Neuron (in vitro differentiated cells): ENCODE measurements at regions not wholly inside any gene's neighbourhood (a gene's known extent, or its start where the extent isn't known, plus 50 kb on each side); places are given as distances from the start of the nearest gene placed in this dataset.

Experiments used
- H2AFZ ChIP-seq: one replicate; pipeline ENCODE4 v1.6.1; 2013; ENCODE audit warnings: low read depth, mild to moderate bottlenecking, inconsistent platforms, low read length, moderate library complexity
- H3K27me3 ChIP-seq: one replicate; pipeline ENCODE4 v1.6.1; 2013; ENCODE audit warnings: low read length; ENCODE audit not compliant: insufficient read depth
- H3K36me3 ChIP-seq: one replicate; pipeline ENCODE4 v1.6.1; 2013; ENCODE audit warnings: low read length; ENCODE audit not compliant: insufficient read depth
- H3K4me1 ChIP-seq: one replicate; pipeline ENCODE4 v1.6.1; 2013; ENCODE audit warnings: low read length; ENCODE audit not compliant: insufficient read depth
- H3K4me3 ChIP-seq: 2 replicates; pipeline ENCODE4 v1.5.1; 2013; ENCODE audit warnings: mild to moderate bottlenecking, low read length, moderate library complexity
- H3K9me3 ChIP-seq: one replicate; pipeline ENCODE4 v1.6.1; 2013; ENCODE audit warnings: low read length

DNA sequence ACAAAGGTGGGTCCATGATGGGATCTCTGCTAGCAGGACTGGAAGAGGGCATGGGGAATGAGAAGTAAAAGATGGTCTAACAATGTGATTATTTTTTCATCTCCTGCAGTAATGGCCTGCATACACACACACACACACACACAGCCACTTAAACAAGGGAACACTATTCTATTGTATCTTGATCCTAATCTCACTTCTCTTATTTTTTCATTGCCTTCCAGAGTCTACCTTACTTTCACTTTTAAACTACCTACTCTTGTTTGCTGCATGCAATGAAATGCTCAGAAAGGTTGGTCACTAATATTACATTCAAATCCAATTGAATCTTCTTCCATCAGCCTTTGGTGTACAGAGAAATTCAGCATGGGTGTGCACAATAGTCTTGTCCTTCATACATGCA, 853.8 kb downstream of the IGSF11 start:
- Histone ChIP-seq H3K9me3 (no peaks in the 10 kb centered on the region), H3K27me3 (no peaks in the 10 kb centered on the region), H3K4me1 (no peaks in the 10 kb centered on the region), H3K4me3 (no peak overlapping the region), H2AFZ (no peak overlapping the region), H3K36me3 (no peaks in the 10 kb centered on the region)

DNA sequence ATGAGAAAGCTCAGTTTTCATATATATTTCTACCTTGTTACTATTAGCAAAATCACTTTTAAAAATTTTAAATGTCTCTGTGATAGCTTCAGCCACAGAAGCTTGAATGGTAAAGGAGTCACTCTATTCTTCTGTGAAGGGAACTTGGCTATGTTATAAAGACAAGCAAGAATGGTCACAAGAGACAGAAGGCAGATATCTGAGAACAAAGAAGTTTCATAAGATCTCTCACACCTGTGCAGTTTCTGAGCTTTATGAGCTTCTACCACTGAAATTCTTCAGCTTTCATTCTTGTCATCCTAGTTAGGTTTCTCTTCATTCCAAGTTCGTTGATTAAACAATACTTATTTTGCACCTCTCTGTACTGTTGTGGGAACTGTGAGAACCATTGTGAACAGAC, 853.4 kb downstream of the IGSF11 start:
- no peaks in the 10 kb centered on the region for H3K4me1 ChIP-seq
- no peak overlapping the region for H3K4me3 ChIP-seq
- no peaks in the 10 kb centered on the region for H3K27me3 ChIP-seq
- H2AFZ ChIP-seq, result no peak overlapping the region
- no peaks in the 10 kb centered on the region for H3K9me3 ChIP-seq
- H3K36me3 ChIP-seq, result no peaks in the 10 kb centered on the region

DNA sequence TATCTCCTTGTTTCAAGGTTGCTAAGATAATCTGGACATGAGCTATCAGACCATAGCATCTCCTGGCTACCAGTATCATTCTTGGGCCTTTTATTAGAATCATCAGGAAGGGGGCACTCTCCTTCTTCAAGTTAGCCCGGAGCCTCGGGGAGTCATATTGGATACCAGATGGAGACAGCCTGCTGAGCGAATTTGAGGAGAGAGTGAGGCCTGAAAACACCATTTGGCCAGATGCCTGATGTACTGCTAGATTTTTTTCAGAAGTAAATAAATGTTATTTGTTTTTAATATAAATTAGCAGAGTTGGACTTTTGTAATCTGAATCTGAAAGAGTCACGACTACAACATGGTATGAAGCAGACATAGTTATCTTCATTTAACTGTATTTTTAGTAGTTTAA, 848.6 kb downstream of the IGSF11 start:
- Histone ChIP-seq H3K36me3 (no peaks in the 10 kb centered on the region), H2AFZ (no peak overlapping the region), H3K4me1 (no peaks in the 10 kb centered on the region), H3K9me3 (no peaks in the 10 kb centered on the region), H3K4me3 (no peak overlapping the region), H3K27me3 (no peaks in the 10 kb centered on the region)

DNA sequence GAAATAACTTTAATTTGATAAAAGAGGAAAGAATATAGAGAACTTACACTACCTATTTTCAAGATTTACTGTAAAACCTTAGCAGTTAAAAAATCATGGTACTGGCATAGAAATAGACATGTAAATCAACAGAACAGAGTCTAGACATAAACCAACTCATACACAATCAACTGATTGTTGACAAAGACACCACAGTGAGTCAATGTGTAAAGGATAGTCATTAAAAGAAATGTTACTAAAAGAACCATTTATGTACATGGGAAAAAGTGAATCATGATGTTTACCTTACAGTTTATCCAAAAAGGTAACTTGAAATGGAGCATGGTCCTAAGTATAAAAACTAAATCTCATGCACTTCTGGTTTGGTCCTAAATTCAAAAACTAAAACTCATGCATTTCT, 847.4 kb downstream of the IGSF11 start:
- Histone ChIP-seq H3K4me3 (no peak overlapping the region), H3K4me1 (no peaks in the 10 kb centered on the region), H3K36me3 (no peaks in the 10 kb centered on the region), H3K9me3 (no peaks in the 10 kb centered on the region), H3K27me3 (no peaks in the 10 kb centered on the region), H2AFZ (no peak overlapping the region)

DNA sequence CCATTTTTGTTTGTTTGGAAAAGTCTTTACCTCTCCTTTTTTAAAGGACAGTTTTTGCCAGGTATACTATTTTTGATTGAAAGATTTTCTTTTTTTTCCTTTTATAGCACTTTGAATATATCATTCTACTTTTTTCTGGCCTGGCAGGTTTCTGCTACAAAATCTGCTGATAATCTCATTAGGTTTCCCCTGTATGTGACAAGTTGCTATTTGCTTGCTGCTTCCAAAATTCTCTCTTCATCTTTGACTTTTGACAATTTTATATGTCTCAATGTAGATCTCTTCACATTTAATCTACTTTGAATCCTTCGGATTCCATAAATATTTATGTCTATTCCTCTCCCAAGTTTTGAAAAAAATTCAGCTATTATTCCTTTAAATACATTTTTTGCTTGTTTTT, 838.5 kb downstream of the IGSF11 start:
- no peaks in the 10 kb centered on the region for H3K36me3 ChIP-seq
- H3K4me1 ChIP-seq, result no peaks in the 10 kb centered on the region
- no peaks in the 10 kb centered on the region for H3K9me3 ChIP-seq
- no peak overlapping the region for H3K4me3 ChIP-seq
- H3K27me3 ChIP-seq, result no peaks in the 10 kb centered on the region
- no peak overlapping the region for H2AFZ ChIP-seq

DNA sequence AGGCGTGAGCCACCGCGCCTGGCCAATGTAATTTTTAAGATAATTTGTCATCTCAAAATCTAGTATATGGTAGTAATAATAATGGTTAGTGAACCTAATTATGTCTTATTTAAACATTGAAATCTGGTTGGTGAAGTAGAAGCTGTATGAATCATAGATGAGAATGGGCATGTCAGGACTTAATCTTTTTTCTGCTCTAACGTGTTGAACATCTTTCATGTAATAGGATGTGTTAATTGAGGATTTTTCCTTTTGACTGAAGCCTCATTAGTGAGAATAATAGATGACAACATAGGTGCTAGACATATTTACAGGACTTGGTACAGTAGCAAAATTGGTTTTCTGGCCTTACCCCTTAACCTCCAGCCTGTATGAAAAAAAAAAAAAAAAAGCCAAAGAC, 835.6 kb downstream of the IGSF11 start:
- Histone ChIP-seq H3K4me3 (no peak overlapping the region), H3K27me3 (no peaks in the 10 kb centered on the region), H3K4me1 (no peaks in the 10 kb centered on the region), H2AFZ (no peak overlapping the region), H3K36me3 (no peaks in the 10 kb centered on the region), H3K9me3 (no peaks in the 10 kb centered on the region)

DNA sequence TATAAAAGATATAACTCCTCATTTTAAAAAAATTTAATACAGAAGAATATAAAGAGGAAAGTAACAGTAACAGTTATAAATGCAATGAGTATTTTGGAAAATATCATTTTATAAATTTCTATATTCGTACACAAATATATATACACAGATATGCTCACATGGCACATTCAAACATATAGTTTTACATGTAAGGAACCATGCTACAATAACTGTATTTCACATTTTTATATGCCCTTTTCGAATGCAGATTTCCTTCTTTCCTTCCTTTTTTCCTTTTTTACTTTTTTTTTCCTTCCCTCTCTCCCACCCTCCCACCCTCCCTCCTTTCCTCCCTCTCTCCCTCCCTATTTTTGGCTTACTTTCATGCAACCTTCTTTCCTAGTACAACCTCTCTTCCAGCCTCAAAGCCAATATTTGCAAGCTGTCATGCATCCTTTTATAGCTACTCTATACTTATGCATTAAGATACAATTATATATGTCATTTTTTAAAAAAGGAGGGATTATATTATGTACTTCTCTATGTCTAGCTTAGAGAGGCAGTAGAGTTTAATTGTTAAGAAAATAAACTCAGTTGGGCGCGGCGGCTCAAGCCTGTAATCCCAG, 830.5 kb downstream of the IGSF11 start:
- Histone ChIP-seq H3K36me3 (no peaks in the 10 kb centered on the region), H3K4me3 (no peak overlapping the region), H3K4me1 (no peaks in the 10 kb centered on the region), H2AFZ (no peak overlapping the region), H3K9me3 (no peaks in the 10 kb centered on the region), H3K27me3 (no peaks in the 10 kb centered on the region)

DNA sequence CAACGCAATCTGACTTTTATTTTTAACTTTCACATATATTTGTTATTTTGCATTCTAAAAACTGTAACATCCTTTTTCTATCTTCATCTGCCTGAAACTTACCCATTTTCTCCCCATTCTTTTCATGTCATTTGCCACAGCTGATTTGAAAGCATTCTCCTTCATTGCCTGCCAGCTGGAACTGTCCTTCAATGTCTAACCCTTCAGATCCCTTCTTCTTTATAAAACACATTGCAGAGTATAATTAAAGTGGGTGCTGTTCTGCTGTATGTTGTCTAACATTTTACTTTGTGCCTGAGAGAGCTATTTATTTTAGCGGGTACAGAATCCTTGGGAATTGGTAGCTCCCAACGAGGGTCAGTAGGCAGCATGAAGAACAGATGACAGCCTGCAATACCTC, 827.4 kb downstream of the IGSF11 start:
- no peak overlapping the region for H3K4me3 ChIP-seq
- H3K27me3 ChIP-seq, result no peaks in the 10 kb centered on the region
- no peaks in the 10 kb centered on the region for H3K36me3 ChIP-seq
- H2AFZ ChIP-seq, result no peak overlapping the region
- no peaks in the 10 kb centered on the region for H3K4me1 ChIP-seq
- no peaks in the 10 kb centered on the region for H3K9me3 ChIP-seq

DNA sequence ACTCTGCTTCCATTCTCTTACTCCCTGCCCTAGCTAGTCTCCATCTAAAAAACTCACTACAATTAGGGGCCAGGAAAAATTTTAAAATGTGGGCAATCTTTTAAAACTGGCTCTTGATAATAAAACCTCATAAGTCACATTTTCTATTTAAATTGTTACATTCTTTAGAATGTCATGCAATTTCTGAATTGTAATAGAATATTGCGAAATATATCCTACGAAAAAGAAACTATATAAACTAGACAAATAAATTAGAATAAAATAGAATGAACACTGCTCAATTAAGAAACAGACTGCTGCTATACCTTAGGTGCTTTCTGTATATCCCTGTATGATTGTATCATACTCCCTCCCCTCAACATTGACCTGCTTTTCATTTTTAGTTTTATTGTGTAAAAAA, 826.0 kb downstream of the IGSF11 start:
- Histone ChIP-seq H2AFZ (no peak overlapping the region), H3K9me3 (no peaks in the 10 kb centered on the region)

DNA sequence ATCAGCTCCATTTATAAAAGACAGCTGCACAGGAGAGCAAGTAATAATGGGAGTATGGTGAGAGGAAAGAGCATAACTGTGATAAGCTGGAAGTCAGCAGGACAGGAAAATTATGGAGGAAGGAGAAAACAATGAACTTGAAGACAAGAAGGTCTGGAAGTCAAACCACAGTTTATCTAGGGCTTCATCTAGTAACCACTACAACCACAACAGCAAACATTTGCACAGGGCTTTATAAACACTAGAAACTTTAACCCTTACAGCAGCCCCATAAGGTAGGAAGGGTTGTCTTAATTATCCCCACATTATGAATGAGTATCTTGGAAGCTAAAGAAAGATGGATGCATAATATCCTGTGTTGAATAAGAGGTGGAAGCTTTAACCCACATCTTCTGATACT, 820.8 kb downstream of the IGSF11 start:
- Histone ChIP-seq H3K4me3 (no peak overlapping the region), H3K36me3 (no peaks in the 10 kb centered on the region), H2AFZ (no peak overlapping the region), H3K9me3 (no peaks in the 10 kb centered on the region), H3K27me3 (no peaks in the 10 kb centered on the region), H3K4me1 (no peaks in the 10 kb centered on the region)

More for the DNA sequence above, 826.0 kb downstream of the IGSF11 start:
- Histone ChIP-seq H3K4me1 (no peaks in the 10 kb centered on the region), H3K36me3 (no peaks in the 10 kb centered on the region), H3K4me3 (no peak overlapping the region), H3K27me3 (no peaks in the 10 kb centered on the region)

DNA sequence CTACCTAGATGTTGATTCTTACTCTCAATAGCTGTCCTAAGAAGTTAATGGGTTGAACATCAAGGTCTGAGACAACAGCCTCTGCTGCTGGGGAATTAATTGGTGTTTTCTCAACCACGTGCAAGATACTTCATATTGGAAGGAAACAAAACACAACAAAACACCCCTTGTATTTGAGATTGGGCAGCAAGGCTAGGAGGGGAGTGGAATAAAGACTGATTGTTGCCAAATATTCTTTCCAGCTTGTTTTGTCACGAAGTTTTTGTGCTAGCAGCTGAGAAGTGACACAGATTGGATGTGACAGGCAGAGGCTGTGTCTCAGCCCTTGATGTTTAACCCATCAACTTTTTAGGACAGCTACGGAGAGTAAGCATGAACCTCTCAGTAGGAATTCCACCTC, 808.4 kb downstream of the IGSF11 start:
- Histone ChIP-seq H3K9me3 (no peaks in the 10 kb centered on the region), H3K27me3 (no peaks in the 10 kb centered on the region), H3K36me3 (no peaks in the 10 kb centered on the region), H3K4me3 (no peak overlapping the region), H2AFZ (no peak overlapping the region), H3K4me1 (no peaks in the 10 kb centered on the region)

DNA sequence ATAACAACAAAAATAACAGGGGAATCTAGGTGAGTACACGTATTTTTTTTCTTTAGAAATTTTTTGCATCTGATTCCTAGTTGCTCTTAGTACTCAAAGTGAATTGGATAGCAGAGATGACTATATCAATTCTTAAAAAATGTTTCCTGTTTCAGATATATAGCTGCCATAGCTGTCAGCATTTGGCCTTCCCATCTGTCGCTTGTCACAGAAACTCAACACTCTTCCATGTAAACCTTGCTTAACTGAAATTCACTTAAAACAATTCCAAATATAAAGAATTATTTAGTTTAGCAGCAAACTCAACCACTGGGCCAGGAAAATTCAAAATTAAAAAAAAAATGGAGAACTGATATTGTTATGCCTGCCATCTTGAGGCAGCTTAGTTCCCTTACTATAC, 807.5 kb downstream of the IGSF11 start:
- Histone ChIP-seq H3K4me3 (no peak overlapping the region), H3K27me3 (no peaks in the 10 kb centered on the region), H3K9me3 (no peaks in the 10 kb centered on the region), H3K4me1 (no peaks in the 10 kb centered on the region), H3K36me3 (no peaks in the 10 kb centered on the region), H2AFZ (no peak overlapping the region)

DNA sequence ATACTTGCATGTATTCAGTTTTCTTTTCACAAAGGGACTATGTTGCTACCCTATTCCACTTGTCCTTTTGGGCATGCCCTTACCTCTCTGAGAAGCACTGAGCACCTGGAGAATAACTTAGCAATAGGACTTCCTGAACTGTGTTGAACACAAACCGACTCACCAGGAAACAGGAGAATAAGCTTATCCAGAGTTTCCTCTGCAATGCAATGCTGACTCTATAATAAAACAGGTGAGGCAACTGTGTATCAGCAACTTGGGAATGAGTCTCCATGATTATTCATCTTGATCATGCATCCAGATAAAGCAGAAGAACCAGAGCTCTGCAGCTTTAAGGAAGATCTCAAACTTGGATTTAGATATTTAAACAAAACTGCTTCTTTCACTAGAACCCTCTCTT, 806.5 kb downstream of the IGSF11 start:
- Histone ChIP-seq H3K9me3 (no peaks in the 10 kb centered on the region), H3K4me3 (no peak overlapping the region), H3K4me1 (no peaks in the 10 kb centered on the region), H2AFZ (no peak overlapping the region), H3K36me3 (no peaks in the 10 kb centered on the region), H3K27me3 (no peaks in the 10 kb centered on the region)

DNA sequence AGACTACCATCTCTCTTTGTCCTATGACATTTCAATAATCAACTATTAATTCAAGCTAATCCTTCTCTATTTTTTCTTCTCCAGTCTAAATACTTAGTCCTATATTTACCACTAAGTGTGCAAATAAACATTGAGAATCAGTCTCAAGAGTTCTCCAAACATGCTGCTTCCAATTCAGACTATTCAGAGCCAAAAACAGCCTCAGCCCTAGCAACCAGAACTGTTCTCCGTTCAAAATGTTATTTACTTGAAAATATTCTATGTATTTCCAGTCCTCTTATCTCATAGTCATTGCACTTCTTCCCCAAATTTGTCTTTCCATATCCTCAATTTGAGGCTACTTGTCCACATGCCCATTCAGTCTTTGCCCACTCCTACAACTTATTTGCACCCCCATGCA, 805.5 kb downstream of the IGSF11 start:
- H3K27me3 ChIP-seq, result no peaks in the 10 kb centered on the region
- no peak overlapping the region for H3K4me3 ChIP-seq
- no peaks in the 10 kb centered on the region for H3K4me1 ChIP-seq
- H3K36me3 ChIP-seq, result no peaks in the 10 kb centered on the region
- no peak overlapping the region for H2AFZ ChIP-seq
- no peaks in the 10 kb centered on the region for H3K9me3 ChIP-seq
